WTC11 (cell line): ENCODE measurements at regions not wholly inside any gene's neighbourhood (a gene's known extent, or its start where the extent isn't known, plus 50 kb on each side); places are given as distances from the start of the nearest gene placed in this dataset.

Source experiments
- ATAC-seq: fragments of 200-7000 bp; cut with Tn5 transposase; 2 replicates; pipeline ENCODE4 v1.10.0; 2021; ENCODE audit warnings: mild to moderate bottlenecking, moderate library complexity
- CTCF ChIA-PET: fragments of 300-600 bp; sonication (Branson Sonifier 250); formaldehyde crosslinking; loops from one replicate; lab custom pipeline; 2021; ENCODE audit warnings: antibody characterized with exemption; lab: Charles Lee
- POLR2A ChIA-PET: fragments of 350-600 bp; sonication (Branson Sonifier 250); formaldehyde crosslinking; loops from one replicate; lab custom pipeline; 2021; ENCODE audit warnings: antibody characterized with exemption; lab: Charles Lee
- DNase-seq: peaks from one replicate; pipeline ENCODE4 v3.0.0; 2021; ENCODE audit warnings: low spot score
- H3K27ac Mint-ChIP-seq: 2 replicates; pipeline ENCODE4 v1.8.0; 2021; ENCODE audit warnings: mixed read lengths
- H3K27me3 Mint-ChIP-seq: 2 replicates; pipeline ENCODE4 v1.8.0; 2021; ENCODE audit warnings: low read depth, mild to moderate bottlenecking, moderate library complexity, mixed read lengths
- H3K36me3 Mint-ChIP-seq: 2 replicates; pipeline ENCODE4 v1.8.0; 2021; ENCODE audit warnings: mixed read lengths
- H3K4me1 Mint-ChIP-seq: 2 replicates; pipeline ENCODE4 v1.8.0; 2022; ENCODE audit warnings: mixed read lengths
- H3K4me3 Mint-ChIP-seq: 2 replicates; pipeline ENCODE4 v1.8.0; 2021; ENCODE audit warnings: mild to moderate bottlenecking, moderate library complexity, mixed read lengths
- H3K9me3 Mint-ChIP-seq: 2 replicates; pipeline ENCODE4 v1.8.0; 2021; ENCODE audit warnings: mixed read lengths
- AR ChIP-seq: fragments of 250-450 bp; sonication (Bioruptor Pico); IDR thresholded peaks from 2 replicates; pipeline ENCODE4 v1.9.0; 2021; ENCODE audit warnings: mild to moderate bottlenecking
- ATF1 ChIP-seq: sonication (generic); formaldehyde crosslinking; IDR thresholded peaks from 2 replicates; pipeline ENCODE4 v1.8.1; 2023; ENCODE audit warnings: mild to moderate bottlenecking, moderate library complexity, missing genetic modification reagents
- ATF3 ChIP-seq: sonication (generic); formaldehyde crosslinking; conservative IDR thresholded peaks from 2 replicates; pipeline ENCODE4 v1.8.1; 2022; ENCODE audit warnings: mild to moderate bottlenecking, missing genetic modification reagents
- ATF6 ChIP-seq: sonication (generic); formaldehyde crosslinking; IDR thresholded peaks from 2 replicates; pipeline ENCODE4 v1.8.1; 2023; ENCODE audit warnings: mild to moderate bottlenecking, missing genetic modification reagents
- PREB ChIP-seq: sonication (generic); formaldehyde crosslinking; IDR thresholded peaks from 2 replicates; pipeline ENCODE4 v1.8.1; 2022; ENCODE audit warnings: mild to moderate bottlenecking, missing genetic modification reagents, moderate library complexity, borderline replicate concordance
- STAT6 ChIP-seq: sonication (generic); formaldehyde crosslinking; conservative IDR thresholded peaks from 2 replicates; pipeline ENCODE4 v1.8.1; 2023; ENCODE audit warnings: mild to moderate bottlenecking, low read depth, missing genetic modification reagents, moderate library complexity
- ZBTB21 ChIP-seq: sonication (generic); formaldehyde crosslinking; IDR thresholded peaks from 2 replicates; pipeline ENCODE4 v1.8.1; 2023; ENCODE audit warnings: mild to moderate bottlenecking, missing genetic modification reagents, borderline replicate concordance

GRCh38 chrX:124217304-124218251 lies 114.9 kb upstream of the TEX13D start:
- CTCF ChIA-PET, result interaction anchor here (0.6 to 1.5 kb wide), 6 partner anchors 8 to 16 kb away, joined by 3 to 4 read pairs (median 3); no protein-coding TSS in a partner anchor

More at GRCh38 chrX:124217304-124218251, 114.9 kb upstream of the TEX13D start:
- Mint-ChIP-seq H3K36me3 (no peaks in the 10 kb centered on the region), H3K9me3 (no peaks in the 10 kb centered on the region), H3K27me3 (peaks cover 7% of the 10 kb centered on the region; the same call in 1 of the 2 replicates), H3K4me1 (peaks cover 49% of the 10 kb centered on the region), H3K4me3 (peak overlapping the region; percentile 38), H3K27ac (peak overlapping the region; percentile 61)
- POLR2A ChIA-PET, result interaction anchor here (0.6 kb wide), 1 partner anchor 353 kb away, joined by 5 read pairs; no protein-coding TSS in a partner anchor
- DNase-seq, result no peak
- no peak for TF ChIP-seq PREB (CRISPR knock-in tag)
- no peak for TF ChIP-seq AR (CRISPR knock-in tag)
- no peak for TF ChIP-seq STAT6
- no peak for TF ChIP-seq ATF1 (CRISPR knock-in tag)
- TF ChIP-seq ATF3, result no peak
- no peak for TF ChIP-seq ZBTB21 (CRISPR knock-in tag)
- no peak for TF ChIP-seq ATF6 (CRISPR knock-in tag)
- ATAC-seq, result peak; percentile 84
